HL-60 (cell line): ENCODE measurements at regions not wholly inside any gene's neighbourhood (a gene's known extent, or its start where the extent isn't known, plus 50 kb on each side); places are given as distances from the start of the nearest gene placed in this dataset.

ENCODE experiments used
- DNase-seq, 2 experiments: peaks; one replicate each; pipeline ENCODE4 v3.0.0-alpha.2; 2010 to 2020; ENCODE audit warnings: low read depth in 1 of 2, low spot score in 1 of 2
- H3K27ac ChIP-seq: fragments of 250-450 bp; sonication (Bioruptor Pico); replicated peaks from 2 replicates; pipeline ENCODE4 v1.5.1; 2020; ENCODE audit warnings: mild to moderate bottlenecking, moderate library complexity
- H3K27me3 ChIP-seq: fragments of 250-450 bp; sonication (Bioruptor Pico); 2 replicates; pipeline ENCODE4 v1.5.1; 2021; ENCODE audit warnings: mild to moderate bottlenecking, moderate library complexity; ENCODE audit not compliant: insufficient read depth, poor library complexity, severe bottlenecking
- H3K4me3 ChIP-seq: replicated peaks from 2 replicates; pipeline ENCODE4 v1.5.1; 2011; ENCODE audit warnings: mild to moderate bottlenecking, control low read depth, low read length; ENCODE audit not compliant: insufficient read depth
- CTCF ChIP-seq: IDR thresholded peaks from one replicate; pipeline ENCODE4 v1.5.1; 2011; ENCODE audit warnings: low read length, control low read depth, inconsistent platforms; ENCODE audit not compliant: insufficient read depth
- GABPA ChIP-seq: IDR thresholded peaks from 2 replicates; pipeline ENCODE4 v1.6.1; 2012; ENCODE audit warnings: low read depth
- POLR2AphosphoS5 ChIP-seq: IDR thresholded peaks from 2 replicates; pipeline ENCODE4 v1.6.1; 2012; ENCODE audit warnings: low read depth
- REST ChIP-seq: IDR thresholded peaks from 2 replicates; pipeline ENCODE4 v1.6.1; 2012; ENCODE audit warnings: low read depth; ENCODE audit not compliant: insufficient replicate concordance
- SPI1 ChIP-seq: IDR thresholded peaks from 2 replicates; pipeline ENCODE4 v1.6.1; 2012; ENCODE audit warnings: low read depth, mild to moderate bottlenecking, borderline replicate concordance

GRCh38 chr15:77827860-77828259 lies 195.1 kb upstream of the LINGO1 start:
- no peak overlapping the region for H3K4me3 ChIP-seq
- TF ChIP-seq REST = no peak
- no peak for TF ChIP-seq CTCF
- no peak for TF ChIP-seq SPI1
- DNase-seq = no peak

GRCh38 chr15:77826006-77826695 lies 193.4 kb upstream of the LINGO1 start:
- Histone ChIP-seq H3K27ac (no peak overlapping the region), H3K4me3 (no peak overlapping the region), H3K27me3 (peaks cover 1% of the 10 kb centered on the region)
- TF ChIP-seq POLR2AphosphoS5 (no peak), SPI1 (no peak), REST (no peak), GABPA (no peak), CTCF (no peak)
- no peak for DNase-seq

More at GRCh38 chr15:77827860-77828259, 195.1 kb upstream of the LINGO1 start:
- Histone ChIP-seq H3K27me3 (no peaks in the 10 kb centered on the region), H3K27ac (no peak overlapping the region)

GRCh38 chr15:77825546-77825945 lies 192.8 kb upstream of the LINGO1 start:
- Histone ChIP-seq H3K27me3 (peaks cover 7% of the 10 kb centered on the region), H3K4me3 (no peak overlapping the region), H3K27ac (no peak overlapping the region)
- TF ChIP-seq SPI1 = no peak
- DNase-seq = no peak

- H3K27me3 ChIP-seq = peaks cover 11% of the 10 kb centered on the region
- no peak overlapping the region for H3K4me3 ChIP-seq
- no peak for TF ChIP-seq POLR2AphosphoS5
- TF ChIP-seq CTCF = no peak
- no peak for TF ChIP-seq SPI1
- TF ChIP-seq REST = no peak
- no peak for TF ChIP-seq GABPA
- H3K27ac ChIP-seq = no peak overlapping the region
- DNase-seq = no peak
Measured at GRCh38 chr15:77825252-77825542, 192.5 kb upstream of the LINGO1 start.
